ENCODE measurements at regions not wholly inside any gene's neighbourhood (a gene's known extent, or its start where the extent isn't known, plus 50 kb on each side); places are given as distances from the start of the nearest gene placed in this dataset.
A peak's percentile ranks its signal among the peaks of the same experiment; 100 is the strongest.

DNA sequence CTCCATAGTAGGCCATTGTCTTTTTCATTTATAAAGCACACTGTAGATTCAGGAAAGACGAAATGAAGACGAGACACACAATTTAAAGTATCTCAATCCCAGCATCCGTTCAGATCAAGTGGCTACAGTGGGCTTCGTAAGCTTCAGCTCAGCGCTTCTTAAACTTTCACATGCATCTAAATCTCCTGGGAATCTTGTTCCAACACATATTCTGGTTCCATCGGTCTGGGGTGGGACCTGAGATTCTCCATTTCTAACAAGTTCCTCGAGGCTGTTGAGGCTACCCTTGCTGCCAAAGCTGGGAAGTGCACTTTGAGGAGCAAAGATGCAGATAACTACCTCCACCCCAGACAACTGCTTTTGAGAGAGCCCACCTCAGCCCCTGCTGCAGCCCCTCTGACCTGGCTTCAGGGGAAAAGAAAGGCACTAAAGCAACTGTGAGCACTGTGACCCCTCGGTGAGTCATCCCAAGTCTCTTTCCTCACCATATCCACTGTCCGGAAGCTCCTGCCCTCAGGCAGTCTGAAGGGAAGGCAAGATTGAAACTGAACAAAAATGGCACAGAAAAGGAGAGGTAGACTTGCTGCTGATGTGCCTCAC, 201.1 kb upstream of the FBXO11 start (continued):
- TF ChIP-seq SSRP1 (CRISPR knock-in tag; IDR thresholded peaks at IDR 0.05) (0 out of 2 replicates have a peak, but pooled peaks have one; percentile 52), FOXJ3 (CRISPR knock-in tag; IDR thresholded peaks at IDR 0.05; ENCODE audit: borderline replicate concordance) (no peak), CBFB (CRISPR knock-in tag; IDR thresholded peaks at IDR 0.05) (no peak), ETV5 (CRISPR knock-in tag; IDR thresholded peaks at IDR 0.05; ENCODE audit: borderline replicate concordance) (peak; percentile 87; the same call in 1 of the 2 replicates), THAP11 (CRISPR knock-in tag; IDR thresholded peaks at IDR 0.05) (no peak), PHF5A (CRISPR knock-in tag; IDR thresholded peaks at IDR 0.05; ENCODE audit: low read depth, unreplicated experiment) (no peak), SUZ12 (IDR thresholded peaks at IDR 0.05; ENCODE audit: low read depth, low read length) (no peak), ZIK1 (CRISPR knock-in tag; IDR thresholded peaks at IDR 0.05; ENCODE audit: borderline replicate concordance, low read depth) (no peak), REXO4 (CRISPR knock-in tag; IDR thresholded peaks at IDR 0.05; ENCODE audit: borderline replicate concordance) (no peak), TAF15 (IDR thresholded peaks at IDR 0.05; ENCODE audit: low read depth, low read length, poor library complexity, severe bottlenecking) (no peak), ZNF367 (CRISPR knock-in tag; IDR thresholded peaks at IDR 0.05; ENCODE audit: borderline replicate concordance) (no peak), MED8 (CRISPR knock-in tag; IDR thresholded peaks at IDR 0.05; ENCODE audit: insufficient replicate concordance) (no peak), ZNF138 (CRISPR knock-in tag; IDR thresholded peaks at IDR 0.05; ENCODE audit: low read depth) (no peak), ZSCAN30 (CRISPR knock-in tag; IDR thresholded peaks at IDR 0.05) (no peak), THYN1 (CRISPR knock-in tag; IDR thresholded peaks at IDR 0.05; ENCODE audit: borderline replicate concordance, low read depth) (no peak), DNMT3B (CRISPR knock-in tag; conservative IDR thresholded peaks at IDR 0.05) (no peak), ZNF772 (CRISPR knock-in tag; IDR thresholded peaks at IDR 0.05) (peak; percentile 33; the same call in 1 of the 2 replicates)
- TF ChIP-seq, protein P1, sequence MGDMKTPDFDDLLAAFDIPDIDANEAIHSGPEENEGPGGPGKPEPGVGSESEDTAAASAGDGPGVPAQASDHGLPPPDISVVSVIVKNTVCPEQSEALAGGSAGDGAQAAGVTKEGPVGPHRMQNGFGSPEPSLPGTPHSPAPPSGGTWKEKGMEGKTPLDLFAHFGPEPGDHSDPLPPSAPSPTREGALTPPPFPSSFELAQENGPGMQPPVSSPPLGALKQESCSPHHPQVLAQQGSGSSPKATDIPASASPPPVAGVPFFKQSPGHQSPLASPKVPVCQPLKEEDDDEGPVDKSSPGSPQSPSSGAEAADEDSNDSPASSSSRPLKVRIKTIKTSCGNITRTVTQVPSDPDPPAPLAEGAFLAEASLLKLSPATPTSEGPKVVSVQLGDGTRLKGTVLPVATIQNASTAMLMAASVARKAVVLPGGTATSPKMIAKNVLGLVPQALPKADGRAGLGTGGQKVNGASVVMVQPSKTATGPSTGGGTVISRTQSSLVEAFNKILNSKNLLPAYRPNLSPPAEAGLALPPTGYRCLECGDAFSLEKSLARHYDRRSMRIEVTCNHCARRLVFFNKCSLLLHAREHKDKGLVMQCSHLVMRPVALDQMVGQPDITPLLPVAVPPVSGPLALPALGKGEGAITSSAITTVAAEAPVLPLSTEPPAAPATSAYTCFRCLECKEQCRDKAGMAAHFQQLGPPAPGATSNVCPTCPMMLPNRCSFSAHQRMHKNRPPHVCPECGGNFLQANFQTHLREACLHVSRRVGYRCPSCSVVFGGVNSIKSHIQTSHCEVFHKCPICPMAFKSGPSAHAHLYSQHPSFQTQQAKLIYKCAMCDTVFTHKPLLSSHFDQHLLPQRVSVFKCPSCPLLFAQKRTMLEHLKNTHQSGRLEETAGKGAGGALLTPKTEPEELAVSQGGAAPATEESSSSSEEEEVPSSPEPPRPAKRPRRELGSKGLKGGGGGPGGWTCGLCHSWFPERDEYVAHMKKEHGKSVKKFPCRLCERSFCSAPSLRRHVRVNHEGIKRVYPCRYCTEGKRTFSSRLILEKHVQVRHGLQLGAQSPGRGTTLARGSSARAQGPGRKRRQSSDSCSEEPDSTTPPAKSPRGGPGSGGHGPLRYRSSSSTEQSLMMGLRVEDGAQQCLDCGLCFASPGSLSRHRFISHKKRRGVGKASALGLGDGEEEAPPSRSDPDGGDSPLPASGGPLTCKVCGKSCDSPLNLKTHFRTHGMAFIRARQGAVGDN (CRISPR knock-in tag; IDR thresholded peaks at IDR 0.05) = 0 out of 2 replicates have a peak, but pooled peaks have one; percentile 5
- TF ChIP-seq, protein P2, sequence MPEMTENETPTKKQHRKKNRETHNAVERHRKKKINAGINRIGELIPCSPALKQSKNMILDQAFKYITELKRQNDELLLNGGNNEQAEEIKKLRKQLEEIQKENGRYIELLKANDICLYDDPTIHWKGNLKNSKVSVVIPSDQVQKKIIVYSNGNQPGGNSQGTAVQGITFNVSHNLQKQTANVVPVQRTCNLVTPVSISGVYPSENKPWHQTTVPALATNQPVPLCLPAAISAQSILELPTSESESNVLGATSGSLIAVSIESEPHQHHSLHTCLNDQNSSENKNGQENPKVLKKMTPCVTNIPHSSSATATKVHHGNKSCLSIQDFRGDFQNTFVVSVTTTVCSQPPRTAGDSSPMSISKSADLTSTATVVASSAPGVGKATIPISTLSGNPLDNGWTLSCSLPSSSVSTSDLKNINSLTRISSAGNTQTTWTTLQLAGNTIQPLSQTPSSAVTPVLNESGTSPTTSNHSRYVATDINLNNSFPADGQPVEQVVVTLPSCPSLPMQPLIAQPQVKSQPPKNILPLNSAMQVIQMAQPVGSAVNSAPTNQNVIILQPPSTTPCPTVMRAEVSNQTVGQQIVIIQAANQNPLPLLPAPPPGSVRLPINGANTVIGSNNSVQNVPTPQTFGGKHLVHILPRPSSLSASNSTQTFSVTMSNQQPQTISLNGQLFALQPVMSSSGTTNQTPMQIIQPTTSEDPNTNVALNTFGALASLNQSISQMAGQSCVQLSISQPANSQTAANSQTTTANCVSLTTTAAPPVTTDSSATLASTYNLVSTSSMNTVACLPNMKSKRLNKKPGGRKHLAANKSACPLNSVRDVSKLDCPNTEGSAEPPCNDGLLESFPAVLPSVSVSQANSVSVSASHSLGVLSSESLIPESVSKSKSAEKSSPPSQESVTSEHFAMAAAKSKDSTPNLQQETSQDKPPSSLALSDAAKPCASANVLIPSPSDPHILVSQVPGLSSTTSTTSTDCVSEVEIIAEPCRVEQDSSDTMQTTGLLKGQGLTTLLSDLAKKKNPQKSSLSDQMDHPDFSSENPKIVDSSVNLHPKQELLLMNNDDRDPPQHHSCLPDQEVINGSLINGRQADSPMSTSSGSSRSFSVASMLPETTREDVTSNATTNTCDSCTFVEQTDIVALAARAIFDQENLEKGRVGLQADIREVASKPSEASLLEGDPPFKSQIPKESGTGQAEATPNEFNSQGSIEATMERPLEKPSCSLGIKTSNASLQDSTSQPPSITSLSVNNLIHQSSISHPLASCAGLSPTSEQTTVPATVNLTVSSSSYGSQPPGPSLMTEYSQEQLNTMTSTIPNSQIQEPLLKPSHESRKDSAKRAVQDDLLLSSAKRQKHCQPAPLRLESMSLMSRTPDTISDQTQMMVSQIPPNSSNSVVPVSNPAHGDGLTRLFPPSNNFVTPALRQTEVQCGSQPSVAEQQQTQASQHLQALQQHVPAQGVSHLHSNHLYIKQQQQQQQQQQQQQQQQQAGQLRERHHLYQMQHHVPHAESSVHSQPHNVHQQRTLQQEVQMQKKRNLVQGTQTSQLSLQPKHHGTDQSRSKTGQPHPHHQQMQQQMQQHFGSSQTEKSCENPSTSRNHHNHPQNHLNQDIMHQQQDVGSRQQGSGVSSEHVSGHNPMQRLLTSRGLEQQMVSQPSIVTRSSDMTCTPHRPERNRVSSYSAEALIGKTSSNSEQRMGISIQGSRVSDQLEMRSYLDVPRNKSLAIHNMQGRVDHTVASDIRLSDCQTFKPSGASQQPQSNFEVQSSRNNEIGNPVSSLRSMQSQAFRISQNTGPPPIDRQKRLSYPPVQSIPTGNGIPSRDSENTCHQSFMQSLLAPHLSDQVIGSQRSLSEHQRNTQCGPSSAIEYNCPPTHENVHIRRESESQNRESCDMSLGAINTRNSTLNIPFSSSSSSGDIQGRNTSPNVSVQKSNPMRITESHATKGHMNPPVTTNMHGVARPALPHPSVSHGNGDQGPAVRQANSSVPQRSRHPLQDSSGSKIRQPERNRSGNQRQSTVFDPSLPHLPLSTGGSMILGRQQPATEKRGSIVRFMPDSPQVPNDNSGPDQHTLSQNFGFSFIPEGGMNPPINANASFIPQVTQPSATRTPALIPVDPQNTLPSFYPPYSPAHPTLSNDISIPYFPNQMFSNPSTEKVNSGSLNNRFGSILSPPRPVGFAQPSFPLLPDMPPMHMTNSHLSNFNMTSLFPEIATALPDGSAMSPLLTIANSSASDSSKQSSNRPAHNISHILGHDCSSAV (CRISPR knock-in tag; IDR thresholded peaks at IDR 0.05; ENCODE audit: borderline replicate concordance) = no peak
